Sigmoid colon (tissue), 6 donors: ENCODE measurements at regions not wholly inside any gene's neighbourhood (a gene's known extent, or its start where the extent isn't known, plus 50 kb on each side); places are given as distances from the start of the nearest gene placed in this dataset.

Experiments used
- DNase-seq: peaks from one replicate; pipeline ENCODE4 v3.0.0-alpha.2; 2019
- H3K27ac ChIP-seq, 4 donors: fragments of 200-600 bp; sonication (generic); one replicate each; pipeline ENCODE4 v1.5.1; 2016 to 2019; ENCODE audit warnings: mild to moderate bottlenecking in 1 of 4
- H3K27me3 ChIP-seq, 3 donors: fragments of 200-600 bp; sonication (generic); one replicate each; pipeline ENCODE4 v1.5.1; 2019; ENCODE audit warnings: mild to moderate bottlenecking in 1 of 3
- H3K36me3 ChIP-seq, 4 donors: fragments of 200-600 bp; sonication (generic); one replicate each; pipeline ENCODE4 v1.5.1; 2016 to 2019
- H3K4me1 ChIP-seq, 4 donors: fragments of 200-600 bp; sonication (generic); one replicate each; pipeline ENCODE4 v1.5.1; 2017 to 2019
- H3K4me3 ChIP-seq, 4 donors: fragments of 200-600 bp; sonication (generic); one replicate each; pipeline ENCODE4 v1.5.1; 2017 to 2019; ENCODE audit warnings: mild to moderate bottlenecking in 2 of 4, moderate library complexity in 1 of 4
- H3K9me3 ChIP-seq, 4 donors: fragments of 200-600 bp in 3 of 4; sonication (generic) in 3 of 4; one replicate each; pipeline versions ENCODE4 v1.5.1 to v1.6.1; 2013 to 2019
- CTCF ChIP-seq, 4 experiments: fragments of 450-650 bp in 3 of 4; fragments of 200-600 bp in 1 of 4; IDR thresholded peaks; one replicate each; pipeline ENCODE4 v1.5.1; 2016 to 2019; ENCODE audit warnings: antibody characterized with exemption in 4 of 4, mild to moderate bottlenecking in 3 of 4, moderate library complexity in 2 of 4
- EP300 ChIP-seq, 4 donors: sonication (generic); formaldehyde crosslinking; IDR thresholded peaks; one replicate each; pipeline ENCODE4 v1.6.1; 2017; ENCODE audit warnings: antibody characterized with exemption in 4 of 4
- POLR2A ChIP-seq, 2 donors: fragments of 450-650 bp; IDR thresholded peaks; one replicate each; pipeline ENCODE4 v1.6.1; 2016; ENCODE audit warnings: antibody characterized with exemption in 2 of 2, mild to moderate bottlenecking in 2 of 2, moderate library complexity in 2 of 2
- POLR2AphosphoS5 ChIP-seq, 4 donors: sonication (generic); formaldehyde crosslinking; IDR thresholded peaks; one replicate each; pipeline ENCODE4 v1.6.1; 2017; ENCODE audit warnings: antibody characterized with exemption in 4 of 4
- WGBS, 2 donors: extraction: QIAGEN DNeasy Blood & Tissue Kit; methylation state at CpG; one replicate each; pipeline ENCODE4 v1.1.7; 2013; 5-methylcytosine and 5-hydroxymethylcytosine counted together
- intact Hi-C: fragments of 100-400 bp; cut with DNase I; formaldehyde crosslinking; loops from one replicate; pipeline ENCODE4 v1.15.1; 2023
- donor health status: healthy with polysubstance abuse.
- donor health status: healthy.

- no peak for DNase-seq
- TF ChIP-seq EP300 (IDR thresholded peaks at IDR 0.05) (no peak), CTCF (IDR thresholded peaks at IDR 0.05) (no peak), POLR2A (IDR thresholded peaks at IDR 0.05) (no peak), POLR2AphosphoS5 (IDR thresholded peaks at IDR 0.05) (no peak)
- H3K27me3 ChIP-seq, result no peaks in the 10 kb centered on the region
- H3K36me3 ChIP-seq, result no peaks in the 10 kb centered on the region
- intact Hi-C loops, result no loop called here
- 59 to 68% methylated on average over 14 of the region's 14 CpGs for WGBS, 2 donors
- no peak overlapping the region for H3K27ac ChIP-seq
- H3K4me1 ChIP-seq, result no peaks in the 10 kb centered on the region
- no peaks in the 10 kb centered on the region for H3K9me3 ChIP-seq
- no peak overlapping the region for H3K4me3 ChIP-seq
Measured at GRCh38 chr1:105137543-105138457, 1388.1 kb downstream of the AMY1C start.

- 23 to 67% methylated on average over 8 of the region's 8 CpGs for WGBS, 2 donors
- no peak overlapping the region for H3K27ac ChIP-seq
- no peak for DNase-seq
- H3K4me1 ChIP-seq, result no peaks in the 10 kb centered on the region
- no peaks in the 10 kb centered on the region for H3K27me3 ChIP-seq
- H3K36me3 ChIP-seq, result no peaks in the 10 kb centered on the region
- no peaks in the 10 kb centered on the region for H3K9me3 ChIP-seq
- H3K4me3 ChIP-seq, result no peak overlapping the region
- TF ChIP-seq CTCF (IDR thresholded peaks at IDR 0.05), result no peak
- TF ChIP-seq POLR2AphosphoS5 (IDR thresholded peaks at IDR 0.05), result no peak
- TF ChIP-seq EP300 (IDR thresholded peaks at IDR 0.05), result no peak
- no peak for TF ChIP-seq POLR2A (IDR thresholded peaks at IDR 0.05)
- intact Hi-C loops, result no loop called here
Measured at GRCh38 chr1:105138458-105138893, 1388.8 kb downstream of the AMY1C start.

GRCh38 chr1:105172788-105173187 lies 1423.1 kb downstream of the AMY1C start:
- H3K27me3 ChIP-seq, result no peaks in the 10 kb centered on the region
- no peak for DNase-seq
- intact Hi-C loops, result no loop called here
- TF ChIP-seq POLR2AphosphoS5 (IDR thresholded peaks at IDR 0.05) (no peak), CTCF (IDR thresholded peaks at IDR 0.05) (no peak)
- WGBS, 2 donors, result 19 to 63% methylated on average over 3 of the region's 3 CpGs
- no peaks in the 10 kb centered on the region for H3K36me3 ChIP-seq
- no peak overlapping the region for H3K27ac ChIP-seq
- no peak overlapping the region for H3K4me3 ChIP-seq
- no peaks in the 10 kb centered on the region for H3K4me1 ChIP-seq
- H3K9me3 ChIP-seq, result no peaks in the 10 kb centered on the region

GRCh38 chr1:105180789-105181188 lies 1431.1 kb downstream of the AMY1C start:
- H3K27ac ChIP-seq, result no peak overlapping the region
- no peak overlapping the region for H3K4me3 ChIP-seq
- H3K36me3 ChIP-seq, result no peaks in the 10 kb centered on the region
- intact Hi-C loops, result no loop called here
- no peaks in the 10 kb centered on the region for H3K27me3 ChIP-seq
- H3K4me1 ChIP-seq, result no peaks in the 10 kb centered on the region
- TF ChIP-seq EP300 (IDR thresholded peaks at IDR 0.05) (no peak), POLR2AphosphoS5 (IDR thresholded peaks at IDR 0.05) (no peak), POLR2A (IDR thresholded peaks at IDR 0.05) (no peak), CTCF (IDR thresholded peaks at IDR 0.05) (no peak)
- H3K9me3 ChIP-seq, result no peaks in the 10 kb centered on the region
- no peak for DNase-seq
- WGBS, 2 donors, result 81 to 82% methylated on average over 1 of the region's 1 CpG
